IMR-90 (cell line): ENCODE measurements at regions not wholly inside any gene's neighbourhood (a gene's known extent, or its start where the extent isn't known, plus 50 kb on each side); places are given as distances from the start of the nearest gene placed in this dataset.

Source experiments
- ATAC-seq: fragments of 200-7000 bp; cut with Tn5 transposase; 2 replicates; pipeline ENCODE4 v1.9.1; 2020; ENCODE audit warnings: low read depth, mild to moderate bottlenecking, moderate library complexity
- BruUV-seq: library from RNA; stranded (reverse); fragments of 400-500 nt; replicated peaks from 2 replicates; lab custom pipeline; 2021; lab: Mats Ljungman, UMichigan
- CTCF ChIA-PET: fragments of 300-600 bp; formaldehyde crosslinking; extraction: SDS; loops from one replicate; lab custom pipeline; 2021; ENCODE audit warnings: antibody characterized with exemption; lab: Yijun Ruan, JAX
- POLR2A ChIA-PET: fragments of 300-600 bp; sonication (Branson Sonifier 250); formaldehyde crosslinking; loops from one replicate; lab custom pipeline; 2022; ENCODE audit warnings: antibody characterized with exemption; ENCODE audit not compliant: unreplicated experiment; lab: Charles Lee
- DNase-seq: peaks from one replicate; pipeline ENCODE4 v3.0.0; 2013
- H2AFZ ChIP-seq: replicated peaks from 2 replicates; pipeline ENCODE3; 2013; ENCODE audit warnings: low read length, mild to moderate bottlenecking; ENCODE audit not compliant: poor library complexity
- H2AK5ac ChIP-seq: 2 replicates; pipeline ENCODE4 v1.6.1; 2013; ENCODE audit warnings: low read depth, low read length, inconsistent platforms
- H2AK9ac ChIP-seq: replicated peaks from 2 replicates; pipeline ENCODE3; 2013; ENCODE audit warnings: mild to moderate bottlenecking, low read depth, low read length, moderate library complexity; ENCODE audit not compliant: poor library complexity
- H2BK120ac ChIP-seq: 2 replicates; pipeline ENCODE4 v1.6.1; 2013; ENCODE audit warnings: low read depth, low read length, inconsistent platforms
- H2BK15ac ChIP-seq: 3 replicates; pipeline ENCODE4 v1.6.1; 2013; ENCODE audit warnings: low read depth, low read length, inconsistent platforms
- H2BK20ac ChIP-seq: 2 replicates; pipeline ENCODE4 v1.6.1; 2013; ENCODE audit warnings: low read depth, mild to moderate bottlenecking, inconsistent platforms, low read length, moderate library complexity
- H2BK5ac ChIP-seq: 2 replicates; pipeline ENCODE4 v1.6.1; 2013; ENCODE audit warnings: mild to moderate bottlenecking, low read depth, low read length, inconsistent platforms; ENCODE audit not compliant: poor library complexity, severe bottlenecking
- H3K14ac ChIP-seq: replicated peaks from 2 replicates; pipeline ENCODE4 v1.6.1; 2013; ENCODE audit warnings: low read depth, low read length, inconsistent platforms
- H3K18ac ChIP-seq: 2 replicates; pipeline ENCODE4 v1.6.1; 2013; ENCODE audit warnings: low read depth, low read length, control low read depth
- H3K23ac ChIP-seq: 2 replicates; pipeline ENCODE4 v1.6.1; 2013; ENCODE audit warnings: low read depth, low read length, inconsistent platforms
- H3K27ac ChIP-seq: 2 replicates; pipeline ENCODE4 v1.5.1; 2013; ENCODE audit warnings: mild to moderate bottlenecking, control low read depth, low read length; ENCODE audit not compliant: insufficient read depth
- H3K27me3 ChIP-seq: 2 replicates; pipeline ENCODE4 v1.6.1; 2013; ENCODE audit warnings: low read length; ENCODE audit not compliant: control insufficient read depth, insufficient read depth
- H3K36me3 ChIP-seq: 2 replicates; pipeline ENCODE4 v1.6.1; 2013; ENCODE audit warnings: low read length, mixed read lengths; ENCODE audit not compliant: control insufficient read depth, insufficient read depth
- H3K4ac ChIP-seq: 2 replicates; pipeline ENCODE4 v1.6.1; 2013; ENCODE audit warnings: low read depth, low read length, inconsistent platforms
- H3K4me1 ChIP-seq: 2 replicates; pipeline ENCODE4 v1.6.1; 2013; ENCODE audit warnings: low read length, mixed read lengths; ENCODE audit not compliant: control insufficient read depth, insufficient read depth
- H3K4me2 ChIP-seq: 2 replicates; pipeline ENCODE4 v1.6.1; 2013; ENCODE audit warnings: low read depth, mild to moderate bottlenecking, control low read depth, low read length, moderate library complexity
- H3K4me3 ChIP-seq: 2 replicates; pipeline ENCODE4 v1.5.1; 2013; ENCODE audit warnings: low read depth, mild to moderate bottlenecking, control low read depth, low read length, moderate library complexity; ENCODE audit not compliant: insufficient read depth
- H3K56ac ChIP-seq: 2 replicates; pipeline ENCODE4 v1.6.1; 2013; ENCODE audit warnings: low read length, inconsistent platforms; ENCODE audit not compliant: insufficient read depth; ENCODE audit errors: extremely low read depth
- H3K79me1 ChIP-seq, 2 experiments: 2 replicates each; pipeline ENCODE4 v1.6.1; 2013; ENCODE audit warnings: low read length in 2 of 2, inconsistent platforms in 1 of 2, low read depth in 1 of 2
- H3K9ac ChIP-seq: 2 replicates; pipeline ENCODE4 v1.6.1; 2013; ENCODE audit warnings: low read depth, low read length, control low read depth
- H3K9me1 ChIP-seq: 2 replicates; pipeline ENCODE4 v1.6.1; 2013; ENCODE audit warnings: low read length, inconsistent platforms; ENCODE audit not compliant: insufficient read depth
- H3K9me3 ChIP-seq: 2 replicates; pipeline ENCODE4 v1.6.1; 2013; ENCODE audit warnings: low read length; ENCODE audit not compliant: control insufficient read depth, insufficient read depth
- H4K20me1 ChIP-seq: 2 replicates; pipeline ENCODE4 v1.6.1; 2013; ENCODE audit warnings: low read length, inconsistent platforms; ENCODE audit not compliant: insufficient read depth
- H4K5ac ChIP-seq: 2 replicates; pipeline ENCODE4 v1.6.1; 2013; ENCODE audit warnings: mild to moderate bottlenecking, low read depth, low read length, control low read depth
- H4K8ac ChIP-seq, 2 experiments: 2 replicates each; pipeline ENCODE4 v1.6.1; 2013; ENCODE audit warnings: low read depth in 2 of 2, low read length in 2 of 2, control low read depth in 1 of 2, inconsistent platforms in 1 of 2
- H4K91ac ChIP-seq: 2 replicates; pipeline ENCODE4 v1.6.1; 2013; ENCODE audit warnings: low read depth, low read length, inconsistent platforms; ENCODE audit not compliant: insufficient read depth
- BHLHE40 ChIP-seq: fragments of 150-350 bp; IDR thresholded peaks from 2 replicates; pipeline ENCODE4 v1.6.1; 2016; ENCODE audit warnings: mild to moderate bottlenecking, low read depth, low read length
- CEBPB ChIP-seq: IDR thresholded peaks from 2 replicates; pipeline ENCODE4 v1.6.1; 2012; ENCODE audit warnings: low read depth, low read length, improper control_type of control experiment
- FOS ChIP-seq: fragments of 150-350 bp; IDR thresholded peaks from 2 replicates; pipeline ENCODE4 v1.6.1; 2016; ENCODE audit warnings: low read depth, low read length
- MAFK ChIP-seq: IDR thresholded peaks from 2 replicates; pipeline ENCODE4 v1.6.1; 2012; ENCODE audit warnings: low read depth, low read length, improper control_type of control experiment
- MAZ ChIP-seq: IDR thresholded peaks from 2 replicates; pipeline ENCODE4 v1.6.1; 2012; ENCODE audit warnings: low read depth, mild to moderate bottlenecking, low read length, improper control_type of control experiment, moderate library complexity, borderline replicate concordance
- MXI1 ChIP-seq: IDR thresholded peaks from 2 replicates; pipeline ENCODE4 v1.6.1; 2012; ENCODE audit warnings: low read depth, mild to moderate bottlenecking, low read length, moderate library complexity, borderline replicate concordance
- POLR2A ChIP-seq: IDR thresholded peaks from 2 replicates; pipeline ENCODE4 v1.6.1; 2012; ENCODE audit warnings: mild to moderate bottlenecking, low read depth, low read length
- RCOR1 ChIP-seq: IDR thresholded peaks from 2 replicates; pipeline ENCODE4 v1.6.1; 2012; ENCODE audit warnings: mild to moderate bottlenecking, low read length, improper control_type of control experiment; ENCODE audit not compliant: insufficient replicate concordance
- SMC3 ChIP-seq: fragments of 150-350 bp; IDR thresholded peaks from 2 replicates; pipeline ENCODE4 v1.6.1; 2016; ENCODE audit warnings: low read depth, mild to moderate bottlenecking, antibody characterized with exemption, low read length, moderate library complexity
- whole genome bisulfite sequencing, 2 experiments: methylation state at CpG; one replicate each; pipeline versions ENCODE4 v1.1.5 to v1.1.7; 2013; ENCODE audit warnings: missing lambda C conversion rate in 2 of 2; ENCODE audit not compliant: insufficient read length in 1 of 2; ENCODE audit errors: extremely low coverage in 2 of 2; 5-methylcytosine and 5-hydroxymethylcytosine counted together
- dilution Hi-C: fragments of 300-500 bp; cut with HindIII; formaldehyde crosslinking; loops from one replicate; pipeline ENCODE4 v1.14.3; 2018; ENCODE audit warnings: low sequenced_read_pairs; ENCODE audit not compliant: unreplicated experiment
- in situ Hi-C: fragments of 300-500 bp; cut with MboI; formaldehyde crosslinking; loops from 3 replicates; pipeline ENCODE4 v1.14.3; 2019; ENCODE audit warnings: low sequenced_read_pairs, inconsistent platforms, mixed read lengths
- intact Hi-C: fragments of 100-400 bp; cut with micrococcal nuclease; formaldehyde crosslinking; loops from 2 replicates; pipeline ENCODE4 v1.10.0; 2022

DNA sequence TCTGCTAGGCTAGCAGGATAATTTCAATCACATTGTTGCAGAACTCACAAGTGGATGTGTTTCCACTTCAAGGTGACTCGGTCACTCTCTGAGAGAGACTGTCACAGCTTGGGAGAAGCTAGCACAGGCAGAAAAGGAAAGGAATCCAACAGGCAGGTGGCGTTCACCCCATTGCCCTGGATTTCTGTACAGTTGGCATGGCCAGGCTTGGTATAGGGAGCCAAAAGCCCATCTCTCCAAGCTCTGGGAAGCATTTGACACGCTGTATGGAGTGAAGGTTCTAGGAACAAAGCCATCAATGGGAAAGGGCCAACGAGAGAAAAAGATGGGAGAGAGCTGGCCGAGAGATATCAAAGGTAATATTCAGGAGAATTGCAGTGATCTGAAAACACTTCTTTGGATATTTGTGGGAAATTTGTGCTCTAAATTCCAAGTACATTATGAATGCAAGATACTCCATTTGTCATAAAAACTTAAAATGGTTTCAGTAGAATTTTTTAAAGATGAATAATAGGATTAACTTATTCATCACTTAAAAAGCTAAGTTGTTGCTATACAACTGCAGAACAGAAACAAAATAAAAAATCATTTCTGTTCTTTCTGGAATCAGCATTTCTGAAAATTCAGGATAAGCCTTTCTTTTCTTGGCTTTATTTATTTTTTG is 223.5 kb upstream of the NTM start:
- no peak overlapping the region for H3K23ac ChIP-seq
- in situ Hi-C loops (no loop called here), intact Hi-C loops (no loop called here), dilution Hi-C loops (no loop called here)
- peak overlapping the region; percentile 3; the same call in 1 of the 2 replicates for H4K91ac ChIP-seq
- ChIA-PET POLR2A (no interaction called here), CTCF (no interaction called here)
- ATAC-seq (peak; percentile 49), DNase-seq (peak; percentile 36)
- peak overlapping the region; percentile 56; the same call in 1 of the 2 replicates for H2BK120ac ChIP-seq
- peak overlapping the region; percentile 31; the same call in 1 of the 2 replicates for H3K14ac ChIP-seq
- no peak overlapping the region for H3K4me3 ChIP-seq
- no peak overlapping the region for H2AK5ac ChIP-seq
- no peak overlapping the region for H3K27ac ChIP-seq
- H3K9me1 ChIP-seq: 0 out of 2 replicates have a peak, but pooled peaks cover 3% of the 10 kb centered on the region
- peak overlapping the region; percentile 61; the same call in 1 of the 2 replicates for H2BK20ac ChIP-seq
- TF ChIP-seq SMC3 (no peak), FOS (no peak), MXI1 (no peak), MAZ (no peak), BHLHE40 (no peak), CEBPB (no peak), POLR2A (no peak), RCOR1 (no peak), MAFK (0 out of 2 replicates have a peak, but pooled peaks have one; percentile 24)
- no peak overlapping the region for H4K5ac ChIP-seq
- no peak overlapping the region for H3K9ac ChIP-seq
- no peak overlapping the region for H3K18ac ChIP-seq
- H4K8ac ChIP-seq: peak overlapping the region in 1 of 2 experiments; percentile 50; a peak in 1 of 4 replicates
- no peaks in the 10 kb centered on the region for H3K9me3 ChIP-seq
- H2AFZ ChIP-seq: peak overlapping the region; percentile 70
- H2BK15ac ChIP-seq: no peak overlapping the region
- H3K4me2 ChIP-seq: no peak overlapping the region; the same call in 1 of the 2 replicates
- H3K4ac ChIP-seq: peak overlapping the region; percentile 48; the same call in 1 of the 2 replicates
- H4K20me1 ChIP-seq: no peaks in the 10 kb centered on the region
- H3K56ac ChIP-seq: no peak overlapping the region
- H2AK9ac ChIP-seq: no peak overlapping the region
- peak overlapping the region; percentile 32 for H2BK5ac ChIP-seq
- no peaks in the 10 kb centered on the region for H3K79me1 ChIP-seq
- WGBS, 2 experiments: 80% methylated on average over 1 of the region's 5 CpGs; no CpG with 5 or more reads in 1 of the 2 experiments
- H3K27me3 ChIP-seq: peaks cover 2% of the 10 kb centered on the region; the same call in 1 of the 2 replicates
- H3K4me1 ChIP-seq: no peaks in the 10 kb centered on the region; the same call in 1 of the 2 replicates
- BruUV-seq: no TSS peak
- H3K36me3 ChIP-seq: no peaks in the 10 kb centered on the region
